ENCODE measurements at regions not wholly inside any gene's neighbourhood (a gene's known extent, or its start where the extent isn't known, plus 50 kb on each side); places are given as distances from the start of the nearest gene placed in this dataset.

DNA sequence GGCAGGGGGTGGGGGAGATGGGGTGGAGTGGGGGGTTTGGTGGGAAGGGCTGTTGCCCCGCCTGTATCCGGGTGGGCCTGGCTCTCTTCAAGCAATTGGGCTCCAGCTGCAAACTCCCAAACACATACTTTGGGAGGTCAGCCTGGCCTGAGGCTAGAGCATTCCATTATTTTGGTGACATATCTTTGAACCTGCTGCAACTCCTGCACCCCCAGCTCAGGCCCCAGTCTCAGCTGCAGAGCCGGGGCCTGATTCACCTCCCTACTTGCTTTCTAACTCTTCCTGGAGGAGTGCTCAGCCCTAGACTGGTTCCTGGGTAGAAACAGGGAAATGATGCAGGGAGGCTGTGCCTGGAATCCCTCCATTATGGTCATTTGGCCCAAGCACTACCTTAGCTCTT lies 140.8 kb upstream of the PRR23C start:
- ChIA-PET CTCF (ENCODE audit: unreplicated experiment) (no interaction called here), POLR2A (interaction anchor here (0.6 kb wide), 1 partner anchor 434 kb away, joined by 3 read pairs; no protein-coding TSS in a partner anchor)
- H3K4me1 ChIP-seq (ENCODE audit: insufficient read depth, low read length, poor library complexity, severe bottlenecking): no peaks in the 10 kb centered on the region
- no peak for DNase-seq (ENCODE audit: low spot score)
- H3K9me3 ChIP-seq (ENCODE audit: low read length): no peaks in the 10 kb centered on the region
- no peaks in the 10 kb centered on the region for H3K9me2 ChIP-seq (ENCODE audit: insufficient read depth, low read length)
- no peak overlapping the region for H3K27ac ChIP-seq (ENCODE audit: low read depth, low read length, poor library complexity, severe bottlenecking)
- no peaks in the 10 kb centered on the region for H3K36me3 ChIP-seq (ENCODE audit: insufficient read depth, low read length)
- no TSS peak for BruUV-seq (replicated peaks)
- no peaks in the 10 kb centered on the region for H3K79me2 ChIP-seq (ENCODE audit: insufficient read depth, low read depth, low read length)
- intact Hi-C loops (cut with micrococcal nuclease; ENCODE audit: unreplicated experiment): no loop called here
- TF ChIP-seq, protein P1, sequence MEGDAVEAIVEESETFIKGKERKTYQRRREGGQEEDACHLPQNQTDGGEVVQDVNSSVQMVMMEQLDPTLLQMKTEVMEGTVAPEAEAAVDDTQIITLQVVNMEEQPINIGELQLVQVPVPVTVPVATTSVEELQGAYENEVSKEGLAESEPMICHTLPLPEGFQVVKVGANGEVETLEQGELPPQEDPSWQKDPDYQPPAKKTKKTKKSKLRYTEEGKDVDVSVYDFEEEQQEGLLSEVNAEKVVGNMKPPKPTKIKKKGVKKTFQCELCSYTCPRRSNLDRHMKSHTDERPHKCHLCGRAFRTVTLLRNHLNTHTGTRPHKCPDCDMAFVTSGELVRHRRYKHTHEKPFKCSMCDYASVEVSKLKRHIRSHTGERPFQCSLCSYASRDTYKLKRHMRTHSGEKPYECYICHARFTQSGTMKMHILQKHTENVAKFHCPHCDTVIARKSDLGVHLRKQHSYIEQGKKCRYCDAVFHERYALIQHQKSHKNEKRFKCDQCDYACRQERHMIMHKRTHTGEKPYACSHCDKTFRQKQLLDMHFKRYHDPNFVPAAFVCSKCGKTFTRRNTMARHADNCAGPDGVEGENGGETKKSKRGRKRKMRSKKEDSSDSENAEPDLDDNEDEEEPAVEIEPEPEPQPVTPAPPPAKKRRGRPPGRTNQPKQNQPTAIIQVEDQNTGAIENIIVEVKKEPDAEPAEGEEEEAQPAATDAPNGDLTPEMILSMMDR (conservative IDR thresholded peaks at IDR 0.05; ENCODE audit: low read length): no peak
- TF ChIP-seq EZH2phosphoT487 (IDR thresholded peaks at IDR 0.05; ENCODE audit: borderline replicate concordance, low read depth, low read length): no peak
- H2AFZ ChIP-seq (ENCODE audit: low read length): no peak overlapping the region
- no peak overlapping the region for H3K4me3 ChIP-seq (ENCODE audit: low read depth, low read length, poor library complexity, severe bottlenecking)
- no peak overlapping the region for H3K4me2 ChIP-seq (ENCODE audit: low read length)
- no peaks in the 10 kb centered on the region for H4K20me1 ChIP-seq (ENCODE audit: insufficient read depth, low read length)

DNA sequence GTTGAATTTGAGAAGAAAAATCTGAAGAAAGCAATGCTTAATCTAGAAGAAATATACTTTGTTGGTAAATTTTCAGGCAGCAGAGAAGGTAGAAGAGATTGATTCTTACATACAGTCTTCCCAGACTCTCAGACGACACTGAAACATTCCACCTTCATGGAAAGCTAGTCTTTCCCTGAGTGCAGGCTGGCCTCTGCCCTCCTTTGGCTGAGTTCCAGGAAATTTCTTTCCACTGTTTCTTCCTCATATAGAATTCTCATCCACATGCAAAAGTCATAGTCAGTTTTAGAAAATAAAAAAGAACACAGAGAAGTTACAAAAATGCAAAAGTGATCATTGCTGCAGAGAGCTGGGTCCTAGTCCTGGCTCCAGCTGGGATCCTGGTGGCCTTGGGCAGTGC lies 142.5 kb upstream of the PRR23C start:
- no TSS peak for BruUV-seq (replicated peaks)
- no peaks in the 10 kb centered on the region for H3K9me2 ChIP-seq (ENCODE audit: insufficient read depth, low read length)
- POLR2A ChIA-PET: no interaction called here
- no peaks in the 10 kb centered on the region for H3K79me2 ChIP-seq (ENCODE audit: insufficient read depth, low read depth, low read length)
- TF ChIP-seq, protein P1 (conservative IDR thresholded peaks at IDR 0.05; ENCODE audit: low read length): no peak
- no peak for TF ChIP-seq EZH2phosphoT487 (IDR thresholded peaks at IDR 0.05; ENCODE audit: borderline replicate concordance, low read depth, low read length)
- H3K4me1 ChIP-seq (ENCODE audit: insufficient read depth, low read length, poor library complexity, severe bottlenecking): no peaks in the 10 kb centered on the region
- CTCF ChIA-PET (ENCODE audit: unreplicated experiment): no interaction called here
- DNase-seq (ENCODE audit: low spot score): no peak
- no peaks in the 10 kb centered on the region for H3K36me3 ChIP-seq (ENCODE audit: insufficient read depth, low read length)
- no peak overlapping the region for H3K4me2 ChIP-seq (ENCODE audit: low read length)
- H3K27ac ChIP-seq (ENCODE audit: low read depth, low read length, poor library complexity, severe bottlenecking): no peak overlapping the region
- no peak overlapping the region for H3K4me3 ChIP-seq (ENCODE audit: low read depth, low read length, poor library complexity, severe bottlenecking)
- intact Hi-C loops (cut with micrococcal nuclease; ENCODE audit: unreplicated experiment): no loop called here
- H2AFZ ChIP-seq (ENCODE audit: low read length): no peak overlapping the region
- H4K20me1 ChIP-seq (ENCODE audit: insufficient read depth, low read length): no peaks in the 10 kb centered on the region
- no peaks in the 10 kb centered on the region for H3K9me3 ChIP-seq (ENCODE audit: low read length)

DNA sequence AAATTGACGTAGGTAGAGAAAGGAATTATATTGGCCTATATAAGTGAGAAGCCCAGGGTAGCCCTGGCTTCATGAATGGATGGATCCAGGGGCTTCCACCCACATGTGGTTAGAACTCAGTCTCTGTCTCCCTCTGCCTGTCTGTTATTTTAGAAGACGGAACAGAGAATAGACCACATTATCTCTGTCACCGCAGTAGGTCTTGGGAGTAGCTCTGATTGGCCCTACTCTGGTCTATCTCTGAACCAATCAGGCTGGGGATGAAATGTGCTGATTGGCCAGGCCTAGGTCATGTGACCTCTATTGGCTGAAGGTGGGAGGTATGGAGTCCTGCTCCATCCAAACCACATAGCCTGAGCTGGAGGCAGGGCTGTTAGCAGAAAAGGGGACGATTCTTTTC lies 143.0 kb upstream of the PRR23C start:
- no peaks in the 10 kb centered on the region for H3K4me1 ChIP-seq (ENCODE audit: insufficient read depth, low read length, poor library complexity, severe bottlenecking)
- H3K9me2 ChIP-seq (ENCODE audit: insufficient read depth, low read length): no peaks in the 10 kb centered on the region
- H3K4me3 ChIP-seq (ENCODE audit: low read depth, low read length, poor library complexity, severe bottlenecking): no peak overlapping the region
- H3K27ac ChIP-seq (ENCODE audit: low read depth, low read length, poor library complexity, severe bottlenecking): no peak overlapping the region
- intact Hi-C loops (cut with micrococcal nuclease; ENCODE audit: unreplicated experiment): no loop called here
- no peak overlapping the region for H3K4me2 ChIP-seq (ENCODE audit: low read length)
- DNase-seq (ENCODE audit: low spot score): no peak
- H4K20me1 ChIP-seq (ENCODE audit: insufficient read depth, low read length): no peaks in the 10 kb centered on the region
- BruUV-seq (replicated peaks): no TSS peak
- no peaks in the 10 kb centered on the region for H3K9me3 ChIP-seq (ENCODE audit: low read length)
- H3K79me2 ChIP-seq (ENCODE audit: insufficient read depth, low read depth, low read length): no peaks in the 10 kb centered on the region
- no peak overlapping the region for H2AFZ ChIP-seq (ENCODE audit: low read length)
- TF ChIP-seq, protein P1 (conservative IDR thresholded peaks at IDR 0.05; ENCODE audit: low read length): no peak
- TF ChIP-seq EZH2phosphoT487 (IDR thresholded peaks at IDR 0.05; ENCODE audit: borderline replicate concordance, low read depth, low read length): no peak
- POLR2A ChIA-PET: no interaction called here
- no peaks in the 10 kb centered on the region for H3K36me3 ChIP-seq (ENCODE audit: insufficient read depth, low read length)
- CTCF ChIA-PET (ENCODE audit: unreplicated experiment): no interaction called here
